ENCODE measurements at regions not wholly inside any gene's neighbourhood (a gene's known extent, or its start where the extent isn't known, plus 50 kb on each side); places are given as distances from the start of the nearest gene placed in this dataset.

- no peaks in the 10 kb centered on the region for H3K36me3 Mint-ChIP-seq (ENCODE audit: low read depth)
- no peaks in the 10 kb centered on the region for H3K4me1 Mint-ChIP-seq (ENCODE audit: low read depth)
- no peaks in the 10 kb centered on the region for H3K27me3 Mint-ChIP-seq (ENCODE audit: insufficient read depth)
- H3K4me3 Mint-ChIP-seq: no peak overlapping the region
- no peak for DNase-seq (ENCODE audit: low spot score)
- peaks cover 6% of the 10 kb centered on the region for H3K9me3 Mint-ChIP-seq
- intact Hi-C loops (cut with micrococcal nuclease): no loop called here
- no peak overlapping the region for H3K27ac Mint-ChIP-seq
These were observed 63.5 kb downstream of the PCDH18 start for GRCh38 chr4:137468836-137469235.

GRCh38 chr4:137467537-137467936, 64.8 kb downstream of the PCDH18 start:
- Mint-ChIP-seq H3K4me1 (ENCODE audit: low read depth) (no peaks in the 10 kb centered on the region), H3K4me3 (no peak overlapping the region), H3K36me3 (ENCODE audit: low read depth) (no peaks in the 10 kb centered on the region), H3K27ac (no peak overlapping the region), H3K9me3 (peaks cover 13% of the 10 kb centered on the region), H3K27me3 (ENCODE audit: insufficient read depth) (no peaks in the 10 kb centered on the region)
- intact Hi-C loops (cut with micrococcal nuclease): no loop called here
- no peak for DNase-seq (ENCODE audit: low spot score)

- intact Hi-C loops (cut with micrococcal nuclease): no loop called here
These were observed 68.8 kb downstream of the PCDH18 start for GRCh38 chr4:137463377-137464003.

GRCh38 chr4:137455647-137456321, 76.5 kb downstream of the PCDH18 start:
- no peak for DNase-seq (ENCODE audit: low spot score)
- Mint-ChIP-seq H3K9me3 (peaks cover 4% of the 10 kb centered on the region), H3K4me3 (no peak overlapping the region), H3K4me1 (ENCODE audit: low read depth) (no peaks in the 10 kb centered on the region), H3K36me3 (ENCODE audit: low read depth) (no peaks in the 10 kb centered on the region), H3K27me3 (ENCODE audit: insufficient read depth) (no peaks in the 10 kb centered on the region), H3K27ac (no peak overlapping the region)
- intact Hi-C loops (cut with micrococcal nuclease): no loop called here

More at GRCh38 chr4:137463377-137464003, 68.8 kb downstream of the PCDH18 start:
- no peak overlapping the region for H3K27ac Mint-ChIP-seq
- no peak for DNase-seq (ENCODE audit: low spot score)
- no peaks in the 10 kb centered on the region for H3K4me1 Mint-ChIP-seq (ENCODE audit: low read depth)
- no peaks in the 10 kb centered on the region for H3K36me3 Mint-ChIP-seq (ENCODE audit: low read depth)
- peaks cover 17% of the 10 kb centered on the region for H3K9me3 Mint-ChIP-seq
- H3K27me3 Mint-ChIP-seq (ENCODE audit: insufficient read depth): no peaks in the 10 kb centered on the region
- no peak overlapping the region for H3K4me3 Mint-ChIP-seq

- no peak overlapping the region for H3K27ac Mint-ChIP-seq
- no peak for DNase-seq (ENCODE audit: low spot score)
- no peaks in the 10 kb centered on the region for H3K9me3 Mint-ChIP-seq
- H3K27me3 Mint-ChIP-seq (ENCODE audit: insufficient read depth): no peaks in the 10 kb centered on the region
- no peak overlapping the region for H3K4me3 Mint-ChIP-seq
- no peaks in the 10 kb centered on the region for H3K36me3 Mint-ChIP-seq (ENCODE audit: low read depth)
- intact Hi-C loops (cut with micrococcal nuclease): no loop called here
- H3K4me1 Mint-ChIP-seq (ENCODE audit: low read depth): no peaks in the 10 kb centered on the region
These were observed 77.5 kb downstream of the PCDH18 start for GRCh38 chr4:137454767-137455166.

- no peaks in the 10 kb centered on the region for H3K9me3 Mint-ChIP-seq
- H3K27ac Mint-ChIP-seq: no peak overlapping the region
- DNase-seq (ENCODE audit: low spot score): no peak
- no peaks in the 10 kb centered on the region for H3K36me3 Mint-ChIP-seq (ENCODE audit: low read depth)
- no peaks in the 10 kb centered on the region for H3K4me1 Mint-ChIP-seq (ENCODE audit: low read depth)
- no peaks in the 10 kb centered on the region for H3K27me3 Mint-ChIP-seq (ENCODE audit: insufficient read depth)
- no peak overlapping the region for H3K4me3 Mint-ChIP-seq
- intact Hi-C loops (cut with micrococcal nuclease): no loop called here
These were observed 79.5 kb downstream of the PCDH18 start for GRCh38 chr4:137452799-137453198.

- intact Hi-C loops (cut with micrococcal nuclease): no loop called here
- H3K27ac Mint-ChIP-seq: no peak overlapping the region
These were observed 81.0 kb downstream of the PCDH18 start for GRCh38 chr4:137451172-137451825.

GRCh38 chr4:137448402-137448801, 83.9 kb downstream of the PCDH18 start:
- Mint-ChIP-seq H3K27me3 (ENCODE audit: insufficient read depth) (no peaks in the 10 kb centered on the region), H3K4me1 (ENCODE audit: low read depth) (no peaks in the 10 kb centered on the region), H3K4me3 (no peak overlapping the region), H3K27ac (no peak overlapping the region), H3K9me3 (no peaks in the 10 kb centered on the region), H3K36me3 (ENCODE audit: low read depth) (no peaks in the 10 kb centered on the region)
- intact Hi-C loops (cut with micrococcal nuclease): no loop called here
- DNase-seq (ENCODE audit: low spot score): no peak

More at GRCh38 chr4:137451172-137451825, 81.0 kb downstream of the PCDH18 start:
- Mint-ChIP-seq H3K27me3 (ENCODE audit: insufficient read depth) (no peaks in the 10 kb centered on the region), H3K4me1 (ENCODE audit: low read depth) (no peaks in the 10 kb centered on the region), H3K9me3 (no peaks in the 10 kb centered on the region), H3K36me3 (ENCODE audit: low read depth) (no peaks in the 10 kb centered on the region), H3K4me3 (no peak overlapping the region)
- DNase-seq (ENCODE audit: low spot score): no peak

- no peak overlapping the region for H3K4me3 Mint-ChIP-seq
- no peaks in the 10 kb centered on the region for H3K9me3 Mint-ChIP-seq
- H3K36me3 Mint-ChIP-seq (ENCODE audit: low read depth): no peaks in the 10 kb centered on the region
- H3K4me1 Mint-ChIP-seq (ENCODE audit: low read depth): no peaks in the 10 kb centered on the region
- no peak for DNase-seq (ENCODE audit: low spot score)
- no peak overlapping the region for H3K27ac Mint-ChIP-seq
- no peaks in the 10 kb centered on the region for H3K27me3 Mint-ChIP-seq (ENCODE audit: insufficient read depth)
- intact Hi-C loops (cut with micrococcal nuclease): no loop called here
These were observed 86.2 kb downstream of the PCDH18 start for GRCh38 chr4:137446071-137446470.

- intact Hi-C loops (cut with micrococcal nuclease): no loop called here
- H3K27me3 Mint-ChIP-seq (ENCODE audit: insufficient read depth): no peaks in the 10 kb centered on the region
These were observed 89.1 kb downstream of the PCDH18 start for GRCh38 chr4:137443031-137443800.

GRCh38 chr4:137432446-137433311, 99.6 kb downstream of the PCDH18 start:
- H3K27me3 Mint-ChIP-seq (ENCODE audit: insufficient read depth): no peaks in the 10 kb centered on the region
- no peak overlapping the region for H3K4me3 Mint-ChIP-seq
- no peaks in the 10 kb centered on the region for H3K36me3 Mint-ChIP-seq (ENCODE audit: low read depth)
- no peaks in the 10 kb centered on the region for H3K9me3 Mint-ChIP-seq
- H3K4me1 Mint-ChIP-seq (ENCODE audit: low read depth): no peaks in the 10 kb centered on the region
- H3K27ac Mint-ChIP-seq: no peak overlapping the region
- intact Hi-C loops (cut with micrococcal nuclease): no loop called here
- DNase-seq (ENCODE audit: low spot score): no peak

More at GRCh38 chr4:137443031-137443800, 89.1 kb downstream of the PCDH18 start:
- Mint-ChIP-seq H3K27ac (no peak overlapping the region), H3K4me3 (no peak overlapping the region), H3K36me3 (ENCODE audit: low read depth) (no peaks in the 10 kb centered on the region), H3K9me3 (no peaks in the 10 kb centered on the region), H3K4me1 (ENCODE audit: low read depth) (no peaks in the 10 kb centered on the region)
- DNase-seq (ENCODE audit: low spot score): no peak

- Mint-ChIP-seq H3K27me3 (ENCODE audit: insufficient read depth) (no peaks in the 10 kb centered on the region), H3K9me3 (no peaks in the 10 kb centered on the region), H3K27ac (no peak overlapping the region), H3K4me3 (no peak overlapping the region), H3K4me1 (ENCODE audit: low read depth) (no peaks in the 10 kb centered on the region), H3K36me3 (ENCODE audit: low read depth) (no peaks in the 10 kb centered on the region)
- intact Hi-C loops (cut with micrococcal nuclease): no loop called here
- DNase-seq (ENCODE audit: low spot score): no peak
These were observed 102.1 kb downstream of the PCDH18 start for GRCh38 chr4:137430171-137430570.

Data from activated T-helper 1 cell treated with anti-CD3 and anti-CD28 coated beads, Interleukin-12 subunit alpha, Interleukin-12 subunit beta, Interleukin-2, Interleukin-4 antibody, amounts not matched to agents 30 ng/mL and 10 ng/mL and 1 ng/mL, durations not matched to agents 14 hours and 24 hours and 36 hours (primary cell).